Activated T-cell treated with anti-CD3 and anti-CD28 coated beads, Interleukin-2, amount 50 U/mL, for 72 hours (primary cell): ENCODE measurements at regions not wholly inside any gene's neighbourhood (a gene's known extent, or its start where the extent isn't known, plus 50 kb on each side); places are given as distances from the start of the nearest gene placed in this dataset.
"Not testable (repeated sequence)": the region's sequence is repeated elsewhere in the genome, so short reads cannot be mapped to it uniquely, and the experiment has no call there.

ENCODE experiments used
- ATAC-seq, 2 donors: fragments of 150-1000 bp; cut with Tn5 transposase; replicated peaks in 1 of 2; 2 replicates each; pipeline ENCODE4 v1.10.0; 2021; ENCODE audit warnings: moderate library complexity in 2 of 2, mild to moderate bottlenecking in 1 of 2
- DNase-seq, 2 donors: peaks; one replicate each; pipeline ENCODE4 v3.0.0; 2021 to 2022; ENCODE audit warnings: mixed read lengths in 1 of 2
- H3K27ac Mint-ChIP-seq: one replicate; pipeline ENCODE4 v1.8.0; 2022; ENCODE audit warnings: mild to moderate bottlenecking, moderate library complexity, mixed read lengths
- H3K27me3 Mint-ChIP-seq: one replicate; pipeline ENCODE4 v1.8.0; 2022; ENCODE audit warnings: low read depth, mixed read lengths
- H3K36me3 Mint-ChIP-seq, 2 donors: one replicate each; pipeline ENCODE4 v1.8.0; 2022; ENCODE audit warnings: mixed read lengths in 2 of 2, mild to moderate bottlenecking in 1 of 2; ENCODE audit not compliant: insufficient read depth in 2 of 2
- H3K4me1 Mint-ChIP-seq: one replicate; pipeline ENCODE4 v1.8.0; 2022; ENCODE audit warnings: low read depth, mixed read lengths
- H3K4me3 Mint-ChIP-seq, 2 donors: one replicate each; pipeline ENCODE4 v1.8.0; 2022; ENCODE audit warnings: mild to moderate bottlenecking in 2 of 2, mixed read lengths in 2 of 2, moderate library complexity in 2 of 2
- H3K9me3 Mint-ChIP-seq, 2 donors: one replicate each; pipeline ENCODE4 v1.8.0; 2022; ENCODE audit warnings: mixed read lengths in 2 of 2

DNA sequence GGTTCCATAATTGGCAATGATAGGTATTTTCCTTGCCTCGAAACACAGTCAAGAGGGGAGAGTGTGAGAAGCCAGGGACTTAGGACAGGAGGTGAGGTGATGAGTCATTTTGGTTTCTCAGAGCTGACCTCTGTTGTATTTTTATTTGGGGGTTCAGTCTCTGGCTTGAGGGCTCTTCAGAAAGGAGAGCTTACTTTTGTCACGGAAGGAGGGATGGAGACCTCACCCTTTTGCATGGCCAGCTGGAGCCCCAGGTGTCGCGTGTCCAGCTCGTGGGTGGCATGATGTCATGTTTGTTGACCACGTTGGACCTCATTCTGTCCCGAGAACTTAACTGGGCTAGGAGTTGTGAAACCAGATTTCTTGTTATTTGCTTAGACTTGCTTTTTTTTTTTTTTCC lies 293.9 kb downstream of the QKI start:
- H3K27me3 Mint-ChIP-seq: peaks cover 6% of the 10 kb centered on the region
- no peaks in the 10 kb centered on the region for H3K36me3 Mint-ChIP-seq
- no peak overlapping the region for H3K27ac Mint-ChIP-seq
- DNase-seq (no peak), ATAC-seq (no peak)
- H3K4me1 Mint-ChIP-seq: no peaks in the 10 kb centered on the region
- H3K4me3 Mint-ChIP-seq: no peak overlapping the region
- H3K9me3 Mint-ChIP-seq: no peaks in the 10 kb centered on the region

DNA sequence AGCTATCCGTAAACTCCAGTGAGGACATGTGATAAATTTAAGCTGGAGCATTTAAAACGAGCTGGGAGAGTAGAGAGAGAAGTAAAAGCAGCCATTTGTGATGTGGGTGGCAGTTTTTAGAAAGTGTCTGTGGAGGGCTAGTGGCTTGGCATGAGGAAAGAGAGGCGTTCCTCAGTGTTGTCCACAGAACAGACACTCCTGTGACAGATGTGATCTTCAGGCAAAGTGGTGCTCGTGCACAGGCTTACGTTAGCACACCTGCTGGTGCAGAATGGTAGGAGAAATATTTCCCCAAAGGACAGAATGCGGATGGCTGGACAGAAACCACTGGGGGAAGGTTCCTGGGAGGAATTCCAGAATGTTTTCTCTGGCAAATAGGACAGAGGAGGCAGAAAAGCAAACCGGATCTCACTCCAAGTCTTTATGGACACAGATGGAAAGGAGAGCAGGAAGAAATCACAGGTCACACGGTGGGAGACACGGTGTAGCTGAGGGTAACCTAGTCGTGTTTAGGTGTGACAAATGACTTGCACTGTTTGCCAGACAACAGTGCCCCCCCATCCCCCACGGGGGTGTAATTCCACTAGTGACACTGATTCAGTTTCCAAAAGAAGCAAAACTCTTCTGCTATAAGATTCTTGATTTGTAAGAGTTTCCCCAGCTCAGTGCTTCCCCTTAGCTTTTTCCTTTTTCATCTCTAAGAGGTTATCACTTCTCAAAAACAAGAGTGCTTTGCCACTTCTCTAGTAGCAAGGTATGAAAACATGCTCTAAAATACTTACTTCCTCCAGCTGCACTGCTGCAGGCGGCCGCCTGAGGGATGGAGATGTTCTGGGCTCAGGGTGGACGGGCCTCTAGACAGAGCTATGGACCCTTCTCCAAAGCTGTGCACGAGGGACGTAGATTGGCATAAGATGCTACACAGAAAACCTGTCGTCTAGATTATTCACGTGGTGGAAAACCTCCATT lies 293.2 kb downstream of the QKI start:
- no peak overlapping the region for H3K27ac Mint-ChIP-seq
- H3K4me3 Mint-ChIP-seq: no peak overlapping the region
- H3K27me3 Mint-ChIP-seq: peaks cover 8% of the 10 kb centered on the region
- no peaks in the 10 kb centered on the region for H3K36me3 Mint-ChIP-seq
- ATAC-seq: no peak
- H3K9me3 Mint-ChIP-seq: no peaks in the 10 kb centered on the region
- H3K4me1 Mint-ChIP-seq: no peaks in the 10 kb centered on the region
- no peak for DNase-seq

DNA sequence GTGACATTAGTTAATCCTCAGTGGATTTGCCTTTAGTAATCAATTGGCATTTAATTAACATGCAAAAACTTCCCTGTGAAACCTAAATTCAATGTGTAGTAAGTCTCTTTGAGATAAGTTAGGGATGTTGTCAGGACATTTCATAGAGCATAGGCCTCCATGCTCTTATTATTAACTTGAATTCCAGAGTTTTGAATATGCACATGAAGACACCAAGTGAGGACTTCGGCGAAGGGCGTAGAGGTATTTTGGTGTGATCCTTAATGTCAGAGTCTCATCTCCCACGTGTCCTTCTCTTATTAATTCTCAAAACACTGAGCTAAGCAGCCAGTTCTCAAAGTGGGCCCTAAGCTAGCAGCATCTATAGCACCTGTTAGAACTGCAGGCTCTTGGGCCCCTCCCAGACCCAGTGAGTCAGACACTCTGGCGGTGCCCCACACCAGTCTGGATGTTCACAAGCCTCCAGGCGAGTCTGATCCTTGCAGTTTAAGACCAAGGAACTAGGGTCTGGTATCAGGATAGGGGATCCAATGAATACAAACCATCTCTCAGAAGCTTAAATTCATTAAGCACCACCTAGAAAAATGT lies 292.1 kb downstream of the QKI start:
- no peak for ATAC-seq
- no peak overlapping the region for H3K27ac Mint-ChIP-seq
- DNase-seq: no peak
- no peak overlapping the region for H3K4me3 Mint-ChIP-seq
- H3K27me3 Mint-ChIP-seq: peaks cover 18% of the 10 kb centered on the region
- no peaks in the 10 kb centered on the region for H3K4me1 Mint-ChIP-seq
- no peaks in the 10 kb centered on the region for H3K9me3 Mint-ChIP-seq
- H3K36me3 Mint-ChIP-seq: no peaks in the 10 kb centered on the region

DNA sequence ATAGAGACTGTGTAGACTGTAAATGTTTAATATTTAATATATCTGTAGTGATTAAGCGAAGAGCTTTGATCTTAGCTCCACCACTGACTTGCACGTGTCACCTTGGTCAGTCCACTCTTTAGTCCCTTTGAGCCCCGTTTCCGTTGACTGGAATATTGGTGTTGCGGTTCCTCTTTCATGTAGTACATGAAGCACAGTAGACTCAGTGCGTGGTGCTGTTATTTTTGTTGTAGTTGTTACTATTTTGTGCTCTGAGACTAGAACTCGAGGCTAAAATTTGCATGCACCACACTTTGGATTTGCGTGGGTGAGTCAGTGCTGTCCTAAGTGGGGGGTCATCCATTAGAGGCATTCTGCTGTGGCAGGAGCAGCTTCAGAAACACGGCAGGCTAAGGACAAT lies 291.4 kb downstream of the QKI start:
- Mint-ChIP-seq H3K9me3 (no peaks in the 10 kb centered on the region), H3K27me3 (peaks cover 18% of the 10 kb centered on the region), H3K4me1 (no peaks in the 10 kb centered on the region), H3K27ac (no peak overlapping the region), H3K36me3 (no peaks in the 10 kb centered on the region), H3K4me3 (no peak overlapping the region)
- ATAC-seq (no peak), DNase-seq (no peak)

DNA sequence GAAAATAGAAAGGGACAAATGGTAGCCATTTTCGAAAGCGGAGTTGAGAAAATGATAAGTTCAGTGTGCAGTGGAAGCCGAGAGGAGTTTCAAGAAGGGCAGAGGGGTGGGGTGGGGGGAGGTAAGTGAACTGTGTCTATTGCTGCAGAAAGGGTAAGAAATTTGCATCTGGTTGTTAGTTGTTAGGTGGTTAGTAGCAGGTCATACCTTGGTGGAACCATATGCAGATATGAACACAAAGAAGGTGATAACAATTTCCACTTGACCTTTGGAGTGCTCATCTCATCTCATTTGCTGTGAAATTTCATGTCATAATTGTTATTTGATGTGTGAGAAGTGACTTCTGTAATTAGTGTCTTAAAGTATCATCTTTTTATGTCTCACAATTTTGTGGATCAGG lies 288.2 kb downstream of the QKI start:
- ATAC-seq (no peak), DNase-seq (no peak)
- Mint-ChIP-seq H3K27me3 (peaks cover 34% of the 10 kb centered on the region), H3K4me3 (no peak overlapping the region), H3K4me1 (no peaks in the 10 kb centered on the region), H3K36me3 (no peaks in the 10 kb centered on the region), H3K9me3 (no peaks in the 10 kb centered on the region), H3K27ac (no peak overlapping the region)

DNA sequence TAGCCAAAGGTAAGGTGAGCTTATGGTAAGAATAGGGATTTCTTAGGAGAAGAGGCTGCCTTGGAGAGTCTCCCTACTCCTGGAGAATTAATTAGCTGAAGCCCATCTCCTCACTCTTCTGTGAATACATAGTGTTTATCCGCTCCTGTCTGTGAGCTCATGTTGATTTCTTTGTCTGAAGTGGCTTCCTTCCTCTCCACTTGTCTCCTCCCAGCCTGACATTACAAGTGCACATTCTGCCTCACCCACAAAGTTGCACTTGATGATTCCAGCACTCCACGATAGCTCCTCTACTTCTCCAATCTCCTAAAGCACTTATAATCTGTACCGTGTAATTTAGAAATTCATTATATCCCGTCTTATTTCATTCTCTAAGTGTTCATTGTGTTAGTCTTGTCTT lies 287.2 kb downstream of the QKI start:
- Mint-ChIP-seq H3K4me1 (no peaks in the 10 kb centered on the region), H3K4me3 (no peak overlapping the region), H3K27me3 (peaks cover 34% of the 10 kb centered on the region), H3K36me3 (no peaks in the 10 kb centered on the region), H3K27ac (no peak overlapping the region), H3K9me3 (no peaks in the 10 kb centered on the region)
- ATAC-seq (no peak), DNase-seq (no peak)

DNA sequence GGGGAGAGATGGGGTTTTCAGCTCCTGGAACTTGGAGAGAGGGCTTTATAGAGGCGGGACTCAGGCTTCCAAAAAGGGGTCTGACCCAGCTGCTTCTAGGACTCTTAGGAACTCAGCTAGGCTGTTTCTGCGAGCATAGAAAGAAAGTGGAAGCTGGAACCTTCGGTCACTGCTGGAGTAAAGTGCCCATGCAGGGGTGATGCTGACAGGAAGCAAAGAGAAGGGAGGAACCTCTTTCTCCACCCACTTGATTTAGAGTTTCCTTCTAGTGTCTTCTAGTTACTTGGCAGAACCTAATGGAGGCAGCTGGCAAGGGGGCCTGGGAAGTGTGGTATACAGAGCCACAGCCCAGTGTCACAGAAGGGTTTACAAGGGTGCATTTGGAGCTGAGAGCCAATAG lies 283.6 kb downstream of the QKI start:
- ATAC-seq (no peak), DNase-seq (no peak)
- Mint-ChIP-seq H3K27me3 (peaks cover 49% of the 10 kb centered on the region), H3K9me3 (no peaks in the 10 kb centered on the region), H3K36me3 (no peaks in the 10 kb centered on the region), H3K27ac (no peak overlapping the region), H3K4me1 (no peaks in the 10 kb centered on the region), H3K4me3 (no peak overlapping the region)

DNA sequence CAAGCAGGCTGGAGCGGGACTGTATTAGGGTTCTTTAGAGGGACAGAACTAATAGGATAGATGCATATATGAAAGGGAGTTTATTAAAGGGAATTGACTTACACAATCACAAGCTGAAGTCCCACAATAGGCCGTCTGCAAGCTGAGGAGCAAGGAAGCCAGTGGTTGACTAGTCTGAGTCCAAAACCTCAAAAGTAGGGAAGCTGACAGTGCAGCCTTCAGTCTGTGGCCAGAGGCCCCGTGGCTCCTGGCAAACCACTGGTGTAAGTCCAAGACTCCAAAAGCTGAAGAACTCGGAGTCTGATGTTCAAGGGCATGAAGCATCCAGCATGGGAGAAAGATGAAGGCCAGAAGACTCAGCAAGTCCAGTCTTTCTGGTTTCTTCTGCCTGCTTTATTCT lies 281.8 kb downstream of the QKI start:
- not testable (repeated sequence) for H3K9me3 Mint-ChIP-seq, H3K4me3 Mint-ChIP-seq, H3K4me1 Mint-ChIP-seq, H3K27ac Mint-ChIP-seq, H3K36me3 Mint-ChIP-seq, ATAC-seq, DNase-seq
- H3K27me3 Mint-ChIP-seq: peaks cover 37% of the 10 kb centered on the region

DNA sequence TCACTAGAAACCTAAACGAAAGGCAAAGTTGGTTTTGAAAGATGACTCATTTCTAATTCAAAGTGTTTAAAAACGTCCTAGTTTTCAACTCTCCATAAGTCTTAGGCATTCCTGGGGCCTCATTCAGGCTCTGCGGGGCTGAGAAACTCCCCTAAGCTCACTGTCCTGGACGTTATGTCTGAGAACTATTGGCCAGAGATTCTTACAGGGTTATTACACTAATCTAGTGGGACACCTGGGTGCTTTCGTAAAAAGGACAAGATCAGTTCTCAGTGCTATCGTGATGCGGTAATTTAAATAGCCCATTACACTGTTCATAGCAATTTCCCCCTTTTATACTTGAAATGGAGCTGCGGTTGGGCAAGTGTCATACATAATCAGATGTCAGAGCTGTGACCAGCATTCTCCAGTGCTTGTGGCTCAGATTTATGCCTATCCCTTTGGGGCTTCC lies 280.9 kb downstream of the QKI start:
- DNase-seq (no peak), ATAC-seq (no peak)
- Mint-ChIP-seq H3K27ac (no peak overlapping the region), H3K36me3 (no peaks in the 10 kb centered on the region), H3K4me3 (no peak overlapping the region), H3K9me3 (no peaks in the 10 kb centered on the region), H3K4me1 (no peaks in the 10 kb centered on the region), H3K27me3 (peaks cover 38% of the 10 kb centered on the region)

DNA sequence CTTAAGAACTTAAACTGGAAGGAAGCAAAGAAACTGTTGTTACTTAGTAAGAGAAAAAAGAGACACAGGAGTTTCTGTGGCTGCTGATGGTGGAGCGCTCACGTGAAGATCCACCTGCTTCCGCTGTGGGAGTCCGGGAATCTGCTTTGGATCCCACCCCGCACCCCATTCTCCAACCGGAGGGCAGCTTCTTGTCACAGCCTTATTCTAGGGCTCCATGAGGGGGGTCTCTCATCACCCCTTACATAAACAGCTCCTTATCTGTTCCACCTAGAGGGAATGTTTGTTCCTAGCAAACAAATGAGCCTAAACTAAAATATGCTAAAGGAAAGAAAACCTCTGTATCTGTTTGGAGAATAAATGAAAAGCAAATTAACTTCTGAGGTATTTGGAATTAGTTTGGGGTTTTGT lies 280.5 kb downstream of the QKI start:
- Mint-ChIP-seq H3K27me3 (peaks cover 39% of the 10 kb centered on the region), H3K36me3 (no peaks in the 10 kb centered on the region), H3K4me1 (no peaks in the 10 kb centered on the region), H3K9me3 (no peaks in the 10 kb centered on the region), H3K27ac (no peak overlapping the region), H3K4me3 (no peak overlapping the region)
- ATAC-seq (no peak), DNase-seq (no peak)

DNA sequence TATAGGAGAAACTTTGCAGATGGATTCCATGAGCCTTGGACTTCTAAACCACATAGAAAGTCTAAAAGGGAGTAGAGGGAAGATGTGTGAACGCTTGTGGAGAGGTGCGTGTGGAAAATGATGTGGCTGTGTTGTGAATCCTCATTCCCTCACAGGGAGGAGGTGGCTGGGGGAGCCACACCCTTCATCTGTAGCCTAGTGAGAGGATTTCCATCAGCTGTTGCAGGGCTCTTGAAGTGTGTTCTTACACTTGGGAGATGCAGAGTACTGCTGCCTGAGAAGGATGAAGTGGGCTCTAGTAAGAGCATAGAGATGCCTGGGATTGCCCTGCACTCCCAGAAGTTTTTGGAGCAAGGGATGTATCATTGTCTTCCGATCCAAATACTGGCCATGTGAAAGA lies 279.6 kb downstream of the QKI start:
- no peak overlapping the region for H3K27ac Mint-ChIP-seq
- DNase-seq (no peak), ATAC-seq (no peak)
- H3K4me1 Mint-ChIP-seq: no peaks in the 10 kb centered on the region
- peaks cover 37% of the 10 kb centered on the region for H3K27me3 Mint-ChIP-seq
- H3K9me3 Mint-ChIP-seq: no peaks in the 10 kb centered on the region
- H3K4me3 Mint-ChIP-seq: no peak overlapping the region
- H3K36me3 Mint-ChIP-seq: no peaks in the 10 kb centered on the region

DNA sequence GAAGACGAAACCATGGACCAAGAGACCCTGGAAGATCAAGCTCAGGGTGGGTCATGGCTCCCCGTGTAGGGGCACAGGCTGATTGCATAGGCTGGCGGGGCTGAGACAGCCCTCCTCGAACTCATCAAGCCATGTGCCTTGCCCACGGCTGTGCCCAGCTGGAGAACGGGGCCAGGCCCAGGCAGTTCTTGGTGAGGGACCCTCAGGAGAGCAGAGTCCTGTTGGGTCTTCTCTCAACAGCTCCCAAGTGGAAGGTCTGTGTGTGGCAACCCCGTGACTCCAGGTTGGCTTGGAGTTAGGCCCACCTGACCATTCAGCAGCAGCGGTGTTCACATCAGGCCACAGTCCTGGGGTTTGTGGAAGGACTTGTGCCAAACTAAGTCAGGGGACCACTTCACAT lies 276.5 kb downstream of the QKI start:
- H3K4me1 Mint-ChIP-seq: no peaks in the 10 kb centered on the region
- H3K4me3 Mint-ChIP-seq: no peak overlapping the region
- H3K36me3 Mint-ChIP-seq: no peaks in the 10 kb centered on the region
- H3K27me3 Mint-ChIP-seq: peaks cover 29% of the 10 kb centered on the region
- DNase-seq (no peak), ATAC-seq (no peak)
- H3K27ac Mint-ChIP-seq: no peak overlapping the region
- H3K9me3 Mint-ChIP-seq: no peaks in the 10 kb centered on the region

DNA sequence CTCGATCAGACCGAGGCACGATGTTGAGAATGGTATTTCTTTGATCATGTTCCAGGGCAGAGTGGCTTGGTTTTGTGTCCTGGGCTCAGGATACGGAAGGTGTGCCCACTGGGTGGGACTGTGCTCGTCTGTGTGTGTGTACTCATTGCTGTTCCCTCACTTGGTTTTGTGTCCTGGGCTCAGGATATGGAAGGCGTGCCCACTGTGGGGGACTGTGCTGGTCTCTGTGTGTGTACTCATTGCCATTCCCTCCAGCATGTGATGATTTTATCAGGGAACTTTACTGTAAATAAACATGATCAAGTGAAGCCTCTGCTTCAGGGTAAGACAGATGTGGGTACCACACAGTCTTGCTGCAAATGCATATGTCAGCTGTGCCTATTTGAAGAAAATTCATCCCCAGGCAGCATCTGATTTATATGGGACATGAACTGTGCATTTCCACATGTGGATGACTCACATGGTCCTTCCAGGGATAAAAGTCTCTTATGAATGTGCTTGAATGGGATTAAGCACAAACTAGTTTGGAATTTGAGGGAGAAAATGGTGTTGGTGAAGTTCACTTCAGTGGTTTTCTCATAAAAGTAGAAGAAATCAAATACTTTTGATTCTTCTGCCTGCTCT lies 274.3 kb downstream of the QKI start:
- DNase-seq (no peak), ATAC-seq (no peak)
- H3K4me3 Mint-ChIP-seq: no peak overlapping the region
- H3K27ac Mint-ChIP-seq: no peak overlapping the region
- peaks cover 0 to 2% of the 10 kb centered on the region in 2 donors for H3K36me3 Mint-ChIP-seq
- H3K27me3 Mint-ChIP-seq: peaks cover 32% of the 10 kb centered on the region
- H3K4me1 Mint-ChIP-seq: no peaks in the 10 kb centered on the region
- H3K9me3 Mint-ChIP-seq: peaks cover 2% of the 10 kb centered on the region in 2 donors
